SJSA1 (cell line): ENCODE measurements at regions not wholly inside any gene's neighbourhood (a gene's known extent, or its start where the extent isn't known, plus 50 kb on each side); places are given as distances from the start of the nearest gene placed in this dataset.
"Not testable (repeated sequence)": the region's sequence is repeated elsewhere in the genome, so short reads cannot be mapped to it uniquely, and the experiment has no call there.

Experiments used
- DNase-seq, 2 experiments: peaks; one replicate each; pipeline ENCODE4 v3.0.0-alpha.2; 2015 to 2020; ENCODE audit warnings: low spot score in 2 of 2, low read depth in 1 of 2
- H3K27ac ChIP-seq: fragments of 250-450 bp; sonication (Bioruptor Pico); 2 replicates; pipeline ENCODE4 v1.5.1; 2020; ENCODE audit warnings: mild to moderate bottlenecking, moderate library complexity
- H3K27me3 ChIP-seq: fragments of 250-450 bp; sonication (Bioruptor Pico); replicated peaks from 2 replicates; pipeline ENCODE4 v1.5.1; 2020; ENCODE audit warnings: mild to moderate bottlenecking, moderate library complexity
- H3K36me3 ChIP-seq: fragments of 250-450 bp; sonication (Bioruptor Pico); 2 replicates; pipeline ENCODE4 v1.5.1; 2020; ENCODE audit warnings: mild to moderate bottlenecking
- H3K4me1 ChIP-seq: fragments of 250-450 bp; sonication (Bioruptor Pico); replicated peaks from 2 replicates; pipeline ENCODE4 v1.6.1; 2021; ENCODE audit warnings: mild to moderate bottlenecking
- H3K4me3 ChIP-seq: fragments of 250-450 bp; sonication (Bioruptor Pico); 2 replicates; pipeline ENCODE4 v1.5.1; 2020; ENCODE audit warnings: mild to moderate bottlenecking
- H3K9me3 ChIP-seq: fragments of 250-450 bp; sonication (Bioruptor Pico); replicated peaks from 2 replicates; pipeline ENCODE4 v1.5.1; 2020; ENCODE audit warnings: mild to moderate bottlenecking

DNA sequence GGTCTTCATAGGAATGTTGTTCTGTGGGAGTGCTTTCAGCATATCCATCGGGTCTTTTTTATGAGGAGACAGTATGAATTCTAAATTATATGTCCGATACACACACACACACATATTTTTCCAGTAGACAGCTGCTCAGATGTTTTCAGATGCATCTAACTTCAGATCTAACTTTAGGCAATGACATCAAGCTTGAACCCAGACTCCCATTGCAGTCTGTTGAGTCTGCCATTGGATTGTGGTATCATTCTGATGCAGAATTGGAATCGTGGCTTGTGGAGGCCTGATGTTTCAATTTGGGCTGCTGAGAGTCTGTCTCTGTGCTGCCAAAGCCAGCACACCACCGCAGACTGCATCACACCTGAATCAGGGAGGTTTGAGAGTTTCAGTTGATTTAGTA lies 376.4 kb downstream of the OSTF1 start:
- H3K27me3 ChIP-seq = no peaks in the 10 kb centered on the region
- no peaks in the 10 kb centered on the region for H3K4me1 ChIP-seq
- no peaks in the 10 kb centered on the region for H3K36me3 ChIP-seq
- no peak overlapping the region for H3K27ac ChIP-seq
- DNase-seq = no peak
- no peak overlapping the region for H3K4me3 ChIP-seq
- no peaks in the 10 kb centered on the region for H3K9me3 ChIP-seq

DNA sequence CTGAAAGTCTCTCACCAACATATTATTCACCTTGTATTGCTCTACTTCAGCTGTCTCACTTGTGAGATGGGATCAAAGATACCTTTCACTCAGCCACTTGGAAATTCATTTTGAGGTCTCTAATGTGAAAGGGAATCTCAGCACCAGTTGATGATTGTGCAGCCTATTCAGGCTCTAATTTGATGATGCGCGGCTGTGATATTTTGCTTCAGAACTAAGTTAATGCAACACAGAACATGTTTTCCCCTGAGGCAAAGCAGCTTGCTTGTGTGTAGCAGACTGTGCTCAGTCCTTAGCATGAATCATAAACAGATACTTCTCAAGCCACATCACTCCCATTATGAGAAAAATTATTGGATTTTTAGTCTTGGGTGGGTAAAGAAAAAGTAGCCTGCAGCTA lies 378.8 kb downstream of the OSTF1 start:
- Histone ChIP-seq H3K36me3 (no peaks in the 10 kb centered on the region), H3K4me3 (no peak overlapping the region), H3K4me1 (no peaks in the 10 kb centered on the region), H3K27ac (no peak overlapping the region), H3K27me3 (no peaks in the 10 kb centered on the region), H3K9me3 (no peaks in the 10 kb centered on the region)
- DNase-seq = no peak

DNA sequence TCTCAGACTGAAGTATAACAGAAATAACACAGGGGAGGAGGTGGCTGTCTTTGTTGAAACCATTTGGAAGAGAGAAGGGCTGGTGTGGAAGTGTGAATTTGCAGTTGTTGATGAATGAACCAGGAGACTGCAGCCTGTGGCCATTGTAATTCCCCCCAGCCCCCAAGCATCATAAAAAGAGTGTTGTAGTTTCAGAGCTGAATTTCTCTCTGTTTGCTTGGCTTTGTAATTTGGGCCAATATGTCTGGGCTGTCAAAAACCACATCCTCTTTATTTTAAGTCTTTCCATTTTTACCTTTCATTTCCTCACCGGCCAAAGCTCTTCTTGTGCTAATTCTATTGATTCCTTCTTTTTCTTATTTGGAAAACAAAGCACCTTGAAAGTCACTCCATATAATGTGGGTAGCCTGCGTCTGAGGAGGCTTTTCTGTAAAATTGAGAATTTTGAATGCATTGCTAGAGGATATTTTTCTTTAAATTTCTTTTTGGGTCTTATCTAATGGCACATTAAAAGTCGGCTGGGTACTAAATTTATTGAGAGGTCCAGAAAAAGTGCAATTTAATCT lies 383.3 kb downstream of the OSTF1 start:
- DNase-seq = no peak
- no peaks in the 10 kb centered on the region for H3K9me3 ChIP-seq
- no peaks in the 10 kb centered on the region for H3K27me3 ChIP-seq
- no peaks in the 10 kb centered on the region for H3K4me1 ChIP-seq
- no peak overlapping the region for H3K4me3 ChIP-seq
- H3K27ac ChIP-seq = no peak overlapping the region
- H3K36me3 ChIP-seq = no peaks in the 10 kb centered on the region

DNA sequence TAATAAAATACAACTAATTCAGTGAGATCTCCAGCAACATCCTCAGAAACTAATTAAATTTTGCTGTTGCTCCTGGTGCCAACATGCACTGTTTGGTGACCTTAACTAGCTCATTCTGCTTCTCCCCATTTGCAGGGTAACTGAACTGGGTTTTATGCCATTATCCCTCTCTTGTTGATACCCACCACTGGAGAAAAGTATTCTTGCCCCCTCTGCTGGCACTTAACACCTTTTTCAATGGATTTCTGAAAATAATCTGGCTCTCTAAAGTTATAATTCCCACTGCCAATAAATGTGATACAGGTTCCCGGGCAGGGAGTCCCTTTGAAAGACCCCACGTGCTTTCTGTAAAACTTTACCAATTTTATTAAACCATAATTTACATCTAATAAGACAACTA lies 394.3 kb downstream of the OSTF1 start:
- H3K4me3 ChIP-seq = no peak overlapping the region

DNA sequence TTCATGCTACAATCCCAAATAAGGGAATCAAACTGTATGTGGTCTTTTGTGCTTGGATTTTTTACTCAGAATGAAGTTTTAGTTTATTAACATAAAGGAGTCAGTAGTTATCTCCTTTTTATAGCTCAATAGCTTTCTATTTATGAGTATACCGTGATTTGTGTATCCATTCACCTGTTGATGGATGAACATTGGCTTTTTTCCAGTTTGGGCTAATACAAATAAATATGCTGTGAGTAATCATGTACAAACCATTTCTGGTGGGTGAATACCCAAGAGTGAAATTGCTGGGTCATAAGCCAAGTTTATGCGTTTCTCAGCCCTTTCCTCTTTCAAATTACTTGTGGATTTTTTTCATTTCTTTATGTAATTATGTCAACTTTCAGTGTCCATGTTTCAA lies 395.3 kb downstream of the OSTF1 start:
- Histone ChIP-seq H3K4me1 (no peaks in the 10 kb centered on the region), H3K4me3 (no peak overlapping the region), H3K36me3 (no peaks in the 10 kb centered on the region), H3K27me3 (no peaks in the 10 kb centered on the region), H3K27ac (no peak overlapping the region), H3K9me3 (no peaks in the 10 kb centered on the region; the same call in 1 of the 2 replicates)
- DNase-seq = no peak

More for the DNA sequence above, 394.3 kb downstream of the OSTF1 start:
- Histone ChIP-seq H3K27ac (no peak overlapping the region), H3K27me3 (no peaks in the 10 kb centered on the region), H3K4me1 (no peaks in the 10 kb centered on the region), H3K9me3 (no peaks in the 10 kb centered on the region; the same call in 1 of the 2 replicates), H3K36me3 (no peaks in the 10 kb centered on the region)
- no peak for DNase-seq

DNA sequence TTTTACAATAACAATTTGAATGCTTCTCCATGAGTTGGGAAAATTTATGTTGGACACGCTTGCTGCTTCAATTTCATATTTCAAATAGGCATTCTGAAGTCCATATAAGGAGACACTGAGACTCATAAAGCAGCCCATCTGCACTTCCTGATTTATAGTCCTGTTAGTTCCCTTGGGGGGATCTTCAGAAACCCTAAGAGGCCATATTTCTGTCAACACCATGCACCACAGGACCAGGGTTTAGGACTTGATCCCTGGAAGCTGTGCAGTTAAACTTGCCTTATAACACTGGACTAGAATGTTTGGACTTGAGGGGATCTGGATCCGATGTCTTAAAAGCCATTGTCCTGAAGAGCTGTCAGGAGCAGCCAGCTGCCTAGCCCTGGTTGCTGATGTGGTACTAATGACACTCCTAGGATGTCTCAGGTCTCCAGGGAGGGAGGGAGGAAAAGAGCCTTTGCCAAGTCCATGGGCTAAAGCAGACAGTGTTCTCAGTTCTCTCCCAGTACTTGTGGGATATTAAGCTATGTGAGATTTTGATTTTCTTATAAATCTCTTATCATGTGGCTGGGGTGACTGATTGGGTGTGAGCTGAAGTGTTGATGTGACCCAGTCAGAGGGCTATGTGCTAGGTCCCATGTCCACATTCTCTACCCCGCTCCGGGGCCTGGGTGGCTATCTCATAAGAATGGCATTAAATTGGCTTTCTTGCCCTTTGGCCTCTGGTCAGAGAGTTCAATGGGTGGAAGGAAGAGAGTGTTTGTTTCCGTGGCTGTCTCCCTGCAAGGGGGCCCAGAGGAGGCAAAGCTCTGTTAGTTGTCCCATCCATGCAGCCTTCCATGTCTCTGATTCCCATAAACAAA lies 399.8 kb downstream of the OSTF1 start:
- no peak overlapping the region for H3K27ac ChIP-seq
- no peaks in the 10 kb centered on the region for H3K27me3 ChIP-seq
- no peaks in the 10 kb centered on the region for H3K36me3 ChIP-seq
- no peak for DNase-seq
- H3K9me3 ChIP-seq = no peaks in the 10 kb centered on the region; the same call in 1 of the 2 replicates
- H3K4me1 ChIP-seq = no peaks in the 10 kb centered on the region
- H3K4me3 ChIP-seq = no peak overlapping the region

DNA sequence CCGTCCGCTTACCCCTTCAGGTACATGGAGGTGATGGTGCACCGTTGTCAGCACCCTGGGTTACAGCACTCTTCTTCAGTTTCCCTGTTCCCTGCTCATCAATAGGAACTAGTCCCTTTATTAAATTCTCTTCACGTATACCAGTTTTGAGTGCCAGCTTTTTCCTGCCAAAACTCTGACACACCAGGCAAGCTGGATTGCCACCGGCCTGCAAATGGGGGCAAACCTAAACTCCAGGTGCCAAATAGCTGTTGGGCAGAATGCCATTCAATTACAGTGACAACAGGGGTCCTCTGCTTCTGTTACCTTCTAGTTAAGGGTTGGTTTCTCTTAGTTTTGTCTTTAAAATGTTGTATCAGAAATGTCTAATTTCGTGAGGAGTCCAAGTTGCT lies 400.4 kb downstream of the OSTF1 start:
- Histone ChIP-seq H3K9me3 (no peaks in the 10 kb centered on the region; the same call in 1 of the 2 replicates), H3K27ac (no peak overlapping the region), H3K4me1 (no peaks in the 10 kb centered on the region), H3K4me3 (no peak overlapping the region), H3K36me3 (no peaks in the 10 kb centered on the region), H3K27me3 (no peaks in the 10 kb centered on the region)
- no peak for DNase-seq

DNA sequence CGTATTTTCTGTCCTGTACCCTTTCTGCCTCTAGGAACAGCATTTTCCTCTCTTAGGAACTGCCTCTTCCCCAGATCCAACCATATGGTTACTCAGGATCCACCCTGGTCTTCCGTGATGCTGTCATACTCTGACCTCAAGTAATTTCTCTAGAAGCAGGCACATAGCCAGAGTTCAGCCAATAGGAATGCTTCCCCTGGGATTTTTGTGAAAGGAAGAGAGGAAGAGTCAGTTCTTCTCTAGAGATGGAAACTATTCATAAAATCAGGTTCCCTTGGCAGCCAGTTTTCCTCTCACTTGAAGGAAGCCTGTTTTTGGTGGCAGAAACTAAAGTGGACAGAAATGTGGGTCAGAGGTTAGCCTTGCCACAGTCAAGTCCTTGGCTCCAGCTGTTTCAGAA lies 400.1 kb upstream of the PCSK5 start:
- no peaks in the 10 kb centered on the region for H3K4me1 ChIP-seq
- no peaks in the 10 kb centered on the region for H3K27me3 ChIP-seq
- no peak overlapping the region for H3K4me3 ChIP-seq
- no peak for DNase-seq
- no peaks in the 10 kb centered on the region; the same call in 1 of the 2 replicates for H3K9me3 ChIP-seq
- H3K27ac ChIP-seq = no peak overlapping the region
- no peaks in the 10 kb centered on the region for H3K36me3 ChIP-seq

DNA sequence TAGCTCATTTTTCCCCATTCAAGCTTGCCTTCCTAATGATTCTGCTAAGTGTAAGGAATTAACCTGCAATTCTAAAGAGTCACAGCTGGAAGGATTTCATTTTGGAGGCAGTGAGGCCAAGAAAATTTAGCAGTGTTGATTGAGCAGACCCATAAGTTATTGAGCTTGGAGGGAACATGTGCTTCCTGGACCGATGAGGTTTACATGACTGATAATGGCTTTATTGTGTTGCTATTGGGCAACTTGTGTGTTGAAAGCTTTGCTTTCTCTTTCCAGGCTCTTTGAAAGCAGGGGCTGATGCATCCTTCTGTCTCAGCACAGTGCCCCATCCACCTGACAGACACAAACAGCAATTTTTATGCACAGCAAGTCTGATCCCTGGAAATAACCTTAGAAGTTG lies 398.9 kb upstream of the PCSK5 start:
- no peak overlapping the region for H3K27ac ChIP-seq
- H3K36me3 ChIP-seq = no peaks in the 10 kb centered on the region
- DNase-seq = no peak
- H3K4me3 ChIP-seq = no peak overlapping the region
- no peaks in the 10 kb centered on the region for H3K9me3 ChIP-seq
- no peaks in the 10 kb centered on the region for H3K27me3 ChIP-seq
- H3K4me1 ChIP-seq = no peaks in the 10 kb centered on the region

DNA sequence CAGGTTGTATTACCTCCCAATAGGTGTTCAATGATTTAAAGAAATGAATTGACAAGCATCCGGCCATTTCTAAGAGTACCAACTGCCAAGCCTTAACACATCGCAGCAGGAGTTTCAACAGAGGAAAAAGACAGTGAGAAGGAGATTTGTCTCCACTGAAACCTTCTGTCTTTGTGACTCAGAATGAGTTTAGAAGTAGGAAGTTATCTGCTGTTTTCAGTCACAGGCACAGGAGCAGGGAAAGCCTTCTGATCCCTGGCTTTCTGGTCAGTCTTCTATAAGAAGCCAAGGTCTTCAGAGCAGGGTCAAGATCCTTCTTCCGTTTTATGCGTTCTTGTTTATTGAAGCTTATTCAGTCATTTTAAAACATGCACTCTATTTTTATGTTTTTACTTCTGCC lies 390.7 kb upstream of the PCSK5 start:
- Histone ChIP-seq H3K27me3 (no peaks in the 10 kb centered on the region), H3K27ac (no peak overlapping the region), H3K9me3 (no peaks in the 10 kb centered on the region), H3K4me1 (no peaks in the 10 kb centered on the region), H3K36me3 (no peaks in the 10 kb centered on the region), H3K4me3 (no peak overlapping the region)
- DNase-seq = no peak

DNA sequence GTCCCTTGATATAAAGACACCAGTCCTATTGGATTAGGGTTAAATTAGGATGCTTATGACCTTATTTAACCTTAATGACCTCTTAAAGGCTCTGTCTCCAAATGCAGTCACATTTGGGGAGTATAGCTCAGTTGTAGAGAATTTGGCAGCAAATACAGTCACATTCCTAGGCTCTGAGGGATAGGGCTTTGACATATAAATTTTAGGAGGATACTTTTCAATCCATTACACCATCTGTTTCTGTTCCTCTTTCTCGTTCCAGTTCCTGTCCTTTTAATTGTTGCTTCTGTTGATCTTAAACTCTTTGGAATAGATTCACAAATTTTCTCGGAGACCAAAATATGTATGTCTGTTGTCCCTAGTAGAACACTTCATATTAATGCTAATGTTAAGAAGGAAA lies 390.0 kb upstream of the PCSK5 start:
- Histone ChIP-seq H3K27me3 (no peaks in the 10 kb centered on the region), H3K4me3 (no peak overlapping the region), H3K4me1 (no peaks in the 10 kb centered on the region), H3K36me3 (no peaks in the 10 kb centered on the region), H3K27ac (no peak overlapping the region), H3K9me3 (no peaks in the 10 kb centered on the region)
- no peak for DNase-seq

DNA sequence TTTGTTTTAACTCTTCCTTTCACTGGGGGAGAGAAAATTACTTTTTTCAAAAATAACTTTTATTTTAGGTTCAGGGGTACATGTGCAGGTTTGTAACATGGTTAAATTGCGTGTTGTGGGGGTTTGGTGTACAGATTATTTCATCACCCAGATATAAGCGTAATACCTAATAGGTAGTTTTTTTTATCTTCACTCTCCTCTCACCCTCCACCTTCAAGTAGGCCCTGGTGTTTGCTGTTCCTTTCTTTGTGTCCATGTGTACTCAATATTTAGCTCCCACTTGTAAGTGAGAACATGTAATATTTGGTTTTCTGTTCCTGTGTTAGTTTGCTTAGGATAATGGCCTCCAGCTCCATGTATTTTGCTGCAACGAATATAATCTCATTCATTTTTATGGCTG lies 389.5 kb upstream of the PCSK5 start:
- not testable (repeated sequence) for H3K4me3 ChIP-seq, H3K9me3 ChIP-seq, H3K36me3 ChIP-seq, H3K27ac ChIP-seq, H3K27me3 ChIP-seq, DNase-seq, H3K4me1 ChIP-seq

DNA sequence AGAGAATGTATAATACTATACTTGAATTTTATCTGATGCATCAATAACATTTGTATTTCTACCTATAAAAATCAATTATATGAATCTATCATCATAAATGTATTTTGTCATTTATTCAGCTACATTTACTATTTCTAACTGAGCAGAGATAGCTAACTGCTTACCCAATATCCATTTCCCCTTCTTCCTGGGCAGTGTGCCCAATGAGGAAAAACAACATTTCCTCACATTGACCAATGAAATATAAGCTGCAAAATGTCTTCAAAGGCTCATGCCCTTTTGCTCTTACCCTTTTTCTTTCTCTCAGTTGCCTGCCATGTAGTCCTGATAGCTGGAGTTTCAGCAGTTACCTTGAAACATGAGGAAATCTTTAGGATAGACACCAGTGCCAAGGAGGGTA lies 385.8 kb upstream of the PCSK5 start:
- no peaks in the 10 kb centered on the region for H3K9me3 ChIP-seq
- H3K4me3 ChIP-seq = no peak overlapping the region
- H3K27ac ChIP-seq = no peak overlapping the region
- no peak for DNase-seq
- no peaks in the 10 kb centered on the region for H3K36me3 ChIP-seq
- no peaks in the 10 kb centered on the region for H3K27me3 ChIP-seq
- H3K4me1 ChIP-seq = no peaks in the 10 kb centered on the region

DNA sequence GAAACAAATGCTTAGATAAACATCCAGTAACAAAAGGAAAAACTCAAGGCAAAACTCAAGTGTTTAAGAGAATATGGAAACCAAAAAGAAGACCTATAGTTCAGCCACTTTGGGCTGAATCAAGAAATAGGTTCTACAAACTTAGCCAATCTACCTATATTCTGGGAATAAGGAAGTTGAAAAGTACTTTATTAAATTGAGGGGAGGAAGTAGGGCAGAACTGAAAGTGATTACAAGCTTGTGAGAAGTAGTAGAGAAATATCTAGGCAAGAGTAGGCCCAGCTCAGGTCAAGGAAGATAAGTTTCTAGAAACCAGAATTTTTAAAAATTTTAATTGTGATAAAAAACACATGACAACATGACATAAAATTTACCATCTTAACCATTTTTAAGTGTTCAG lies 384.8 kb upstream of the PCSK5 start:
- Histone ChIP-seq H3K4me1 (no peaks in the 10 kb centered on the region), H3K36me3 (no peaks in the 10 kb centered on the region), H3K27me3 (no peaks in the 10 kb centered on the region), H3K27ac (no peak overlapping the region), H3K4me3 (no peak overlapping the region), H3K9me3 (no peaks in the 10 kb centered on the region)
- DNase-seq = no peak
